Loucy (cell line): ENCODE measurements at regions not wholly inside any gene's neighbourhood (a gene's known extent, or its start where the extent isn't known, plus 50 kb on each side); places are given as distances from the start of the nearest gene placed in this dataset.
A peak's percentile ranks its signal among the peaks of the same experiment; 100 is the strongest.

ENCODE experiments used
- H2AFZ ChIP-seq: fragments of 200-600 bp; sonication (generic); 2 replicates; pipeline ENCODE4 v1.6.0; 2016; ENCODE audit warnings: antibody characterized with exemption, mild to moderate bottlenecking, low read length, moderate library complexity
- H3F3A ChIP-seq: fragments of 200-600 bp; 2 replicates; pipeline ENCODE4 v1.6.0; 2016; ENCODE audit warnings: antibody characterized with exemption, low read depth, mild to moderate bottlenecking
- H3K27me3 ChIP-seq: fragments of 200-600 bp; sonication (generic); 2 replicates; pipeline ENCODE4 v1.6.1; 2014; ENCODE audit warnings: low read length, mild to moderate bottlenecking; ENCODE audit not compliant: insufficient read depth, poor library complexity, severe bottlenecking
- H3K36me3 ChIP-seq: fragments of 200-600 bp; sonication (generic); 2 replicates; pipeline ENCODE4 v1.6.1; 2016; ENCODE audit warnings: low read length; ENCODE audit not compliant: insufficient read depth
- H3K4me1 ChIP-seq: fragments of 200-600 bp; sonication (generic); 2 replicates; pipeline ENCODE4 v1.5.1; 2014; ENCODE audit warnings: low read length, mild to moderate bottlenecking; ENCODE audit not compliant: insufficient read depth, poor library complexity, severe bottlenecking
- H3K4me2 ChIP-seq: fragments of 200-600 bp; sonication (generic); 2 replicates; pipeline ENCODE4 v1.6.0; 2014; ENCODE audit warnings: antibody characterized with exemption, low read length, low read depth, mild to moderate bottlenecking; ENCODE audit not compliant: poor library complexity, severe bottlenecking
- H3K4me3 ChIP-seq: fragments of 200-600 bp; sonication (generic); 2 replicates; pipeline ENCODE4 v1.5.1; 2014; ENCODE audit warnings: low read length, mild to moderate bottlenecking, mixed read lengths; ENCODE audit not compliant: poor library complexity, severe bottlenecking
- H3K79me2 ChIP-seq: fragments of 200-600 bp; sonication (generic); 2 replicates; pipeline ENCODE4 v1.6.1; 2014; ENCODE audit warnings: low read length; ENCODE audit not compliant: insufficient read depth
- H3K9ac ChIP-seq: fragments of 200-600 bp; sonication (generic); 2 replicates; pipeline ENCODE4 v1.6.0; 2014; ENCODE audit warnings: mild to moderate bottlenecking, low read depth, low read length, moderate library complexity; ENCODE audit not compliant: poor library complexity, severe bottlenecking
- H3K9me2 ChIP-seq: fragments of 200-600 bp; sonication (generic); replicated peaks from 2 replicates; pipeline ENCODE4 v1.6.1; 2016; ENCODE audit warnings: low read depth, low read length, mixed read lengths
- H3K9me3 ChIP-seq: fragments of 200-600 bp; sonication (generic); 2 replicates; pipeline ENCODE4 v1.6.1; 2014; ENCODE audit warnings: mild to moderate bottlenecking, antibody characterized with exemption, low read length, low read depth; ENCODE audit not compliant: insufficient read depth
- H4K20me1 ChIP-seq: fragments of 200-600 bp; sonication (generic); 2 replicates; pipeline ENCODE4 v1.6.0; 2014; ENCODE audit warnings: antibody characterized with exemption, low read length, mild to moderate bottlenecking; ENCODE audit not compliant: insufficient read depth, poor library complexity, severe bottlenecking
- EZH2phosphoT487 ChIP-seq: fragments of 200-600 bp; IDR thresholded peaks from 2 replicates; pipeline ENCODE4 v1.6.1; 2018; ENCODE audit warnings: antibody characterized with exemption, mild to moderate bottlenecking, moderate library complexity, borderline replicate concordance
- TF ChIP-seq, protein P1 (sequence below): fragments of 200-600 bp; sonication (generic); conservative IDR thresholded peaks from 2 replicates; pipeline ENCODE4 v1.5.1; 2014; ENCODE audit warnings: mild to moderate bottlenecking, antibody characterized with exemption, low read length

GRCh38 chr14:97219431-97220017 is 422.3 kb downstream of the VRK1 start:
- Histone ChIP-seq H3K9me2 (no peaks in the 10 kb centered on the region), H3K36me3 (no peaks in the 10 kb centered on the region), H2AFZ (peak overlapping the region; percentile 95), H3K4me2 (peak overlapping the region; percentile 100), H3K9me3 (no peaks in the 10 kb centered on the region), H3K4me3 (peak overlapping the region; percentile 79), H3F3A (no peaks in the 10 kb centered on the region), H3K79me2 (no peaks in the 10 kb centered on the region), H4K20me1 (no peaks in the 10 kb centered on the region), H3K4me1 (peaks cover 15% of the 10 kb centered on the region), H3K9ac (peak overlapping the region; percentile 63), H3K27me3 (peaks cover 14% of the 10 kb centered on the region)
- no peak for TF ChIP-seq EZH2phosphoT487
- TF ChIP-seq, protein P1, sequence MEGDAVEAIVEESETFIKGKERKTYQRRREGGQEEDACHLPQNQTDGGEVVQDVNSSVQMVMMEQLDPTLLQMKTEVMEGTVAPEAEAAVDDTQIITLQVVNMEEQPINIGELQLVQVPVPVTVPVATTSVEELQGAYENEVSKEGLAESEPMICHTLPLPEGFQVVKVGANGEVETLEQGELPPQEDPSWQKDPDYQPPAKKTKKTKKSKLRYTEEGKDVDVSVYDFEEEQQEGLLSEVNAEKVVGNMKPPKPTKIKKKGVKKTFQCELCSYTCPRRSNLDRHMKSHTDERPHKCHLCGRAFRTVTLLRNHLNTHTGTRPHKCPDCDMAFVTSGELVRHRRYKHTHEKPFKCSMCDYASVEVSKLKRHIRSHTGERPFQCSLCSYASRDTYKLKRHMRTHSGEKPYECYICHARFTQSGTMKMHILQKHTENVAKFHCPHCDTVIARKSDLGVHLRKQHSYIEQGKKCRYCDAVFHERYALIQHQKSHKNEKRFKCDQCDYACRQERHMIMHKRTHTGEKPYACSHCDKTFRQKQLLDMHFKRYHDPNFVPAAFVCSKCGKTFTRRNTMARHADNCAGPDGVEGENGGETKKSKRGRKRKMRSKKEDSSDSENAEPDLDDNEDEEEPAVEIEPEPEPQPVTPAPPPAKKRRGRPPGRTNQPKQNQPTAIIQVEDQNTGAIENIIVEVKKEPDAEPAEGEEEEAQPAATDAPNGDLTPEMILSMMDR = no peak

DNA sequence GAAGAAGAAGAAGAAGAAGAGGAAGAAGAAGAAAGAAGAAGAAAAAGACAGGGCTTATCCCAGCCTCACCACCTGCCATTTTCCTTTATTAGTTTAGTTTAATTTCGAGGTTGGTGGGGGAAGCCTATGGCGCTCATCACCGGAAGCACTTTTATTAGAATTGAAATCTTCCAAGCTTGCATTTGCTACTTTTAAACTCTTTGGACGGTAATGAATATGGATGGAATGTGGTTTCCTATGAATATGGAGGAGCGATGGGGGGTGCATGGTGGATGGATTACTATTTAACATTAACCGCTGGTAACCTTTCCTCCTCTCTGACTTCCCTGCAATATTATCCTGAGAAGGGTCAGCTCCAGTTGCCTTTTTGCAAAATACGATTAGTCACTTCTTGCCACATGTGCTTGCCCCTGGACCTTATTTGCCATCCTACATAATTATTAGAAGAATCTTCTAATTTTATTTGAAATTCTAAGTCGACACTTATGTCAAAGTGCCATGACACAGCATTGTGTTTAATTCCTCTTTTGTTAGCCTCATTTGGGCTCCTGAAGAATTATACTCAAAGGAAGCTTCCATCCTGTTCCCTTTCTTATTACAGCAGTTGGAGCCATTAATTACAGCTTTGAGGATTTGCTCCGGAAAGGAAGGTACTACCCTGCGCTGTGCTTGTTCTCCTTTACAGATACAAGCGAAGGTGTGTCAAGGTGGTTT is 424.5 kb downstream of the VRK1 start:
- no peak overlapping the region for H2AFZ ChIP-seq
- no peak overlapping the region for H3K9ac ChIP-seq
- H3F3A ChIP-seq = no peaks in the 10 kb centered on the region
- no peak overlapping the region for H3K4me2 ChIP-seq
- no peak overlapping the region for H3K4me3 ChIP-seq
- H3K27me3 ChIP-seq = peaks cover 14% of the 10 kb centered on the region
- no peaks in the 10 kb centered on the region for H3K9me3 ChIP-seq
- no peaks in the 10 kb centered on the region for H3K79me2 ChIP-seq
- peaks cover 15% of the 10 kb centered on the region for H3K4me1 ChIP-seq
- TF ChIP-seq, protein P1 = no peak
- no peak for TF ChIP-seq EZH2phosphoT487
- no peaks in the 10 kb centered on the region for H4K20me1 ChIP-seq
- H3K9me2 ChIP-seq = no peaks in the 10 kb centered on the region
- no peaks in the 10 kb centered on the region for H3K36me3 ChIP-seq

- H3K27me3 ChIP-seq = peaks cover 8% of the 10 kb centered on the region
- no peaks in the 10 kb centered on the region for H3K36me3 ChIP-seq
- no peak for TF ChIP-seq EZH2phosphoT487
- TF ChIP-seq, protein P1 = no peak
- peaks cover 7% of the 10 kb centered on the region for H3K4me1 ChIP-seq
- no peak overlapping the region for H3K9ac ChIP-seq
- no peaks in the 10 kb centered on the region for H3K9me2 ChIP-seq
- no peak overlapping the region for H3K4me3 ChIP-seq
- no peaks in the 10 kb centered on the region for H3F3A ChIP-seq
- no peaks in the 10 kb centered on the region for H3K79me2 ChIP-seq
- H4K20me1 ChIP-seq = no peaks in the 10 kb centered on the region
- no peak overlapping the region for H2AFZ ChIP-seq
- no peaks in the 10 kb centered on the region for H3K9me3 ChIP-seq
- no peak overlapping the region for H3K4me2 ChIP-seq
Measured at GRCh38 chr14:97224016-97224415, 426.8 kb downstream of the VRK1 start.
